ENCODE measurements at regions not wholly inside any gene's neighbourhood (a gene's known extent, or its start where the extent isn't known, plus 50 kb on each side); places are given as distances from the start of the nearest gene placed in this dataset.

- Histone ChIP-seq H3K27me3 (no peaks in the 10 kb centered on the region), H3K4me1 (no peaks in the 10 kb centered on the region), H3K36me3 (no peaks in the 10 kb centered on the region), H3K9me3 (peaks cover 0 to 9% of the 10 kb centered on the region in 2 donors), H3K4me3 (no peak overlapping the region), H3K27ac (no peak overlapping the region)
- no peak for DNase-seq (ENCODE audit: low spot score)
- no peak for TF ChIP-seq CTCF (IDR thresholded peaks at IDR 0.05)
Observed at GRCh38 chr18:33901894-33902512, 322.7 kb downstream of the NOL4 start.

DNA sequence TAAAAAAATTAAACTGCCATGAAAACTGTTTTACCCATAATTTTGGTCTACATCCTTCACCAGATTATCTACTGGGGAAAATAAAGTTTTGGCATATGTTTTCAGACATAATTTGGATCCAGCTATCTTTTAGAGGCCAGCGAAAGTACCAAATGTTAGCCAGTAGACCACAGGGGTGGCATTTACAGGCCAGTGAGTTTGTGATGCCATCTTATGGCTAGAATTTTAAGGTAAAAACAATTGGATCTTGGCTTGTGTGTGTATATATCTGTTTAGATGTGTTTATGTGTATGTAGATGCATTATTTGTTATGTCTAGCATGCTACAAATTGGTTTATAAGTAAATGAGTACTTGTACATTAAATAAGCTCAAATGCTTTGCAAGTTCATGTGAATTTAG is 322.6 kb downstream of the ASXL3 start:
- no peaks in the 10 kb centered on the region for H3K36me3 ChIP-seq
- H3K27me3 ChIP-seq, result no peaks in the 10 kb centered on the region
- no peak for DNase-seq (ENCODE audit: low spot score)
- H3K4me3 ChIP-seq, result no peak overlapping the region
- no peak overlapping the region for H3K27ac ChIP-seq
- no peak for TF ChIP-seq CTCF (IDR thresholded peaks at IDR 0.05)
- no peaks in the 10 kb centered on the region for H3K4me1 ChIP-seq
- peaks cover 0 to 9% of the 10 kb centered on the region in 2 donors for H3K9me3 ChIP-seq

DNA sequence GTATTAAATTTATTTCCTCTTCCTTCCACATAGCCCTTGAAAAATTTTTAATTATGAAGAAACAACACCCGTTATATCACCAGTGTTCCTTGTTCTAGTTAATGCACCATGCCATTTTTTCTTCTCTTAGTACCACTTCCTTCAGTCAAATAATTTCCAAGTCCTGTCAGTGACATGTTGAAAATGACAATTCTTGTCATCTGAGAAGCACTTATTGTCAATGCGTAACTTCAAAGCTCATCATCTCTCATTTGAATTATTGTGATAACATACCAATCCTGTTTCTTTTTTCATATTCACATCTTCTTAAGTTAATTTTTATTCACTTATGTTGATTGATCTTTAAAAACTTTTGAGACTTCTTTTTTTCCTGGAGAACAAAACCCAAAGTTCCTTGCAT is 320.4 kb downstream of the ASXL3 start:
- Histone ChIP-seq H3K9me3 (peaks cover 0 to 9% of the 10 kb centered on the region in 2 donors), H3K36me3 (no peaks in the 10 kb centered on the region), H3K27me3 (no peaks in the 10 kb centered on the region), H3K4me3 (no peak overlapping the region), H3K27ac (no peak overlapping the region), H3K4me1 (no peaks in the 10 kb centered on the region)
- TF ChIP-seq CTCF (IDR thresholded peaks at IDR 0.05), result no peak
- DNase-seq (ENCODE audit: low spot score), result no peak

DNA sequence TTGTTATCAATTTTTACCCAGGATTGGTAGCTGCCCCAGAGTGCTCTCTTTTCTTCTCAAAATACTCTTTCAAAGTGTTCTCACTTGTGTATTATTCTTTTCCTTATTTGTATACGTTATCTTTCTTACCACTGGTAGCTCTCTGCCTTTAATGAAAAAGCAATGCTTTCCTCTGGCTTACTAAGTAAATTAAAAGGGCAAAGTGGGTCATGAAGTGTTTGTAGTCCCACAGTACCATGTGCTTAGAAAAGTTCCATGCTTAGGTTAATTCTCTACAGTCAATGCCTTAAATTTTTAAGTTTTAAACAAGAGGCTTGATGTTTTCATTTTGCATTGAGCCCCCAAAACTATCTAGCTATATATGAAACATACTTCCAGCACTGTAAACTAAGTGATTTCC is 300.2 kb downstream of the ASXL3 start:
- TF ChIP-seq CTCF (IDR thresholded peaks at IDR 0.05), result no peak
- Histone ChIP-seq H3K9me3 (no peaks in the 10 kb centered on the region), H3K27me3 (no peaks in the 10 kb centered on the region), H3K27ac (no peak overlapping the region), H3K4me1 (no peaks in the 10 kb centered on the region), H3K36me3 (no peaks in the 10 kb centered on the region), H3K4me3 (no peak overlapping the region)
- no peak for DNase-seq (ENCODE audit: low spot score)

DNA sequence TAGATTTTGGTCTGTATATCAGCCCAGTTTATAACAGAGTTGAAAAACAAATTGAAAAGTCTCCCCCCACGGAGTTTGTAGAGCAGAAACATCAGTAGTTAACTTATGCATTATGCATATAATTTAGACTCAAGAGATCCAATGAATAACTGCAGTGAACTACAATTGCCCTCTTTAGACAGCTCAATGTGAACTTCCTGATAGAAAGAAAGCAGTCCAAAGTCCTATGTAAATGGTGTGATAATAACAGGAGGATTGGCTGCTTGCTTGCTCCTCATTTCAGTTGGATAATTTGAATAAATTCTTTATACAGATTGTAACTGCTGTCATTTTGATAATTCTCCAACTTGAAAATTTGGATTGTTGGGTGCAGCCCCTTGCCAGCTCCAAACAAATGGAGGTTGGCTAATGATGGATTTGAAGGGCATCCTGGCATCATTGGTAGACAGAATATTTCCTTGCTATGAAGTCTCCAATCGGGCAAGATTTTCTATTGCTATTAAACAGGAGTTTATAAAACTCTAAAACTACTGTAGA is 297.1 kb downstream of the ASXL3 start:
- H3K9me3 ChIP-seq, result no peaks in the 10 kb centered on the region
- DNase-seq (ENCODE audit: low spot score), result no peak
- H3K36me3 ChIP-seq, result no peaks in the 10 kb centered on the region
- H3K27ac ChIP-seq, result no peak overlapping the region
- no peaks in the 10 kb centered on the region for H3K4me1 ChIP-seq
- TF ChIP-seq CTCF (IDR thresholded peaks at IDR 0.05), result no peak
- H3K27me3 ChIP-seq, result no peaks in the 10 kb centered on the region
- H3K4me3 ChIP-seq, result no peak overlapping the region

GRCh38 chr18:33873112-33873511 is 295.1 kb downstream of the ASXL3 start:
- Histone ChIP-seq H3K4me1 (no peaks in the 10 kb centered on the region), H3K9me3 (no peaks in the 10 kb centered on the region), H3K4me3 (no peak overlapping the region), H3K27ac (no peak overlapping the region), H3K36me3 (no peaks in the 10 kb centered on the region), H3K27me3 (no peaks in the 10 kb centered on the region)
- no peak for TF ChIP-seq CTCF (IDR thresholded peaks at IDR 0.05)
- DNase-seq (ENCODE audit: low spot score), result no peak
